GM19043 (cell line): ENCODE measurements at regions not wholly inside any gene's neighbourhood (a gene's known extent, or its start where the extent isn't known, plus 50 kb on each side); places are given as distances from the start of the nearest gene placed in this dataset.

Experiments used
- ATAC-seq: cut with Tn5 transposase; IDR thresholded peaks from one replicate; pipeline ENCODE4 v1.9.1; 2021; ENCODE audit warnings: low read depth; ENCODE audit not compliant: unreplicated experiment

DNA sequence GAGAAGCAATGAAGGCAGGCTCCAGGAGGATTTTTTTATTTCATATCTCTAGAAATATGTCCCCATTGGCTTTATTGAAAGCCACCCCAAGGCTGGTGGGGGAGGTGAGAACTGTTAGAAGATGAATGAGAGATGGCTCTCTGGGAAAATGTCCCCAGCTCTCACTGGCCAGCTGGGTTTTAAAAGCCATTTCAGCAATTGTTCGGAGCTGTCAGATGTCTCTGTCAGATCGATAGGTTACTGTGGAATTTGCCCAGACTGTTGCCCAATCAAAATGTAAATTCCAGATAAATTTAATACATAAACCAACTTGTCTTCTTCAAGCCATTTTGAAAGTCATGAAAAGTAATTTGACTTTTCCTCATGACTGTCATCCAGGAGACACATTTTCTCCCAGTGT is 67.0 kb upstream of the BRINP1 start:
- ATAC-seq: no peak

GRCh38 chr9:119435076-119435475 is 65.8 kb upstream of the BRINP1 start:
- no peak for ATAC-seq

DNA sequence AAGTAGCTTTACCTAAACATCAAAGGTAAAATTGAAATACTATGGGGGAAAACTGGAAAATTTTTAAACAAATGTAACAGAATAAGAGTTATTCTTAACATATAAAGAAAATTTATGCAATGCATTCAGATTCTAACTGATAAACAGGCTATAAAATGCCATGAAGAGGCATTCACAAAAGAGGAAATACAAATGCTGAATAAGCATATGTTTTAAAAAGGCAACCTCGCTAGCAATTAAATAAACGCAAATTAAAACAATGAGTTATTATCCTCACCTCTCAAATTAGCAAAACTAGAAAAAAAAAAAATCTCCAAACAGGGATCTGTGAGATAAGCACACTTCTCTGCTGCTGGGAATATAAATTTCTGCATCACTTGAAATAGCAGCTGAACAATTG is 63.2 kb upstream of the BRINP1 start:
- ATAC-seq: no peak

GRCh38 chr9:119429302-119429701 is 60.1 kb upstream of the BRINP1 start:
- no peak for ATAC-seq

GRCh38 chr9:119420231-119420630 is 51.0 kb upstream of the BRINP1 start:
- no peak for ATAC-seq
